ENCODE measurements at regions not wholly inside any gene's neighbourhood (a gene's known extent, or its start where the extent isn't known, plus 50 kb on each side); places are given as distances from the start of the nearest gene placed in this dataset.
A peak's percentile ranks its signal among the peaks of the same experiment; 100 is the strongest.

DNA sequence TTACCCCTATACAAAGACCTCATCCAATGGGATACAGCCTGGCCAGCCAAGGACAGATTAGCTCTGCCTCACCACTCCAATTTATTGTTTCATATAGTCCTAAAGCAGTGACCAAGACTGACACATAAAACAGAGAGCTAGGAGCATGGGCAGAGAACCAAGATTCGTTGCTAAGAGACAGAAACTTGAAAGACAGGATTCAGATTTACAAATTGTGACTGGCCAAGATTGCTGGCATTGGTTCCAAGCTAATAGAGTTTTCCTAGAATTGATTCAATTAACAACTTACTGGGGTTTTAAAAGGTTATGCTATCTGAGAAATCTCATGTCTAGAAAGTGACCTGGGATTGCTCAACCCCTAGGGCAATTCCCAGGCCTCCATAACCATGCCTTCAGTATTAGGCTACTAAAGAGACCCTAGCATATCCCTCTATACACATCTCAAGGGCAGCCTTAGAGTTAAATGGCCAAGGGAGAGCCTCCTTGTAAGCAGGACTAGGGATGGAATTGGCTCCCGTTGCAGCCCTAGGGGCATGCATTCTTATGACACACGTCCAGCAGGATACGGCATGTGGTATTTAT is 75.6 kb downstream of the ICOS start:
- DNase-seq: no peak

DNA sequence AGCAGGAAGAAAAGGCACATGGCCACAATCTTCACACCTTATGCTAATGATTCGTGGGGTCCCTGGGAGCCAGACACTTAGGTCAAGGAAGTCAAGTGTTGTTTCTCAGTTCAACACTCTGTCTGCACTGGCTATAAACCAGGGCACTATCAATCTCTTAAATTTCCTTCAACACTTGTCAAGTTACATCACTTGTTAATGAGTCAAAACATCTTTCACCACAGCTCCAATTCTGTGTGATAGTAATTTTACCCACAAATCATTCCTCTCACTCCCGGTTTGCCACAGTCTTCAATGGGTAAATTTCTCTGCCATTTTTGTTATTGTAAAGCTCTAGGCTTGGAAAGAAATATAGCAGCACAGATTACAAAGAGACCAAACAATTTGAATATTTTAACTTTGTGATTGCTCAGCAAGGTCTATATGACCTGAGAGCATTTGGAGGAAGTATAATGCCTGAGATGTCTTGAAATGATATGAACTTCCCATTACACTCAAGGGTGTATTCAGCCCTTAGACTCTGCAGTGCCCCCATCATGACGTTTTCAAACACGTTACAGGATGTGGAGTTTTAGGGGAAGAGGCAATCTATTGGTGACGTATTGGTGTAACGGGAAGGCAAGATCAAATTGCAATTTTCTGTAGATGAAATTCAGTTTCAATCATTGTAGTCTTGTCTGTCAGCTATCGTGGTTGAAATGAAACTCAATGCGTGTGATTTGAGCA is 78.7 kb downstream of the ICOS start:
- no peak for DNase-seq

DNA sequence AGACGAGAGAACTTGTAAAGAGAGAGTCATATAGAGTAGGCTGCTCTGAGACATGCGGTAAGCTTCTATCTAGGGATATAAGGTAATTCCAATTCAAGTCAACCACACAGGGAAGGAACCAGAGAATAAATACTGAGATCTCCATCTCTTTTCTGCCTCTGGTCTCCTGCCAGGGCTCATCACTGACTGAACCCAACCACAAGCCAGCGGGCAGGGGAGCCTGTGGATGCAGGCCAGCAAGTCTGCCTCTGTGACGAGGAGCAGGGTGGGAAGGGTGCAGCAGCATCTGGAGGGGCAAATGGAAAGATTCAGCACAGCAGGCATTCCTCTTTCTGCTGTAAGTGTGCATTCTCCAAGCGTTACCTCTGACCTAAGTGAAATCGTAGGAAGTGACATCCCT is 82.2 kb downstream of the ICOS start:
- no peak for DNase-seq

DNA sequence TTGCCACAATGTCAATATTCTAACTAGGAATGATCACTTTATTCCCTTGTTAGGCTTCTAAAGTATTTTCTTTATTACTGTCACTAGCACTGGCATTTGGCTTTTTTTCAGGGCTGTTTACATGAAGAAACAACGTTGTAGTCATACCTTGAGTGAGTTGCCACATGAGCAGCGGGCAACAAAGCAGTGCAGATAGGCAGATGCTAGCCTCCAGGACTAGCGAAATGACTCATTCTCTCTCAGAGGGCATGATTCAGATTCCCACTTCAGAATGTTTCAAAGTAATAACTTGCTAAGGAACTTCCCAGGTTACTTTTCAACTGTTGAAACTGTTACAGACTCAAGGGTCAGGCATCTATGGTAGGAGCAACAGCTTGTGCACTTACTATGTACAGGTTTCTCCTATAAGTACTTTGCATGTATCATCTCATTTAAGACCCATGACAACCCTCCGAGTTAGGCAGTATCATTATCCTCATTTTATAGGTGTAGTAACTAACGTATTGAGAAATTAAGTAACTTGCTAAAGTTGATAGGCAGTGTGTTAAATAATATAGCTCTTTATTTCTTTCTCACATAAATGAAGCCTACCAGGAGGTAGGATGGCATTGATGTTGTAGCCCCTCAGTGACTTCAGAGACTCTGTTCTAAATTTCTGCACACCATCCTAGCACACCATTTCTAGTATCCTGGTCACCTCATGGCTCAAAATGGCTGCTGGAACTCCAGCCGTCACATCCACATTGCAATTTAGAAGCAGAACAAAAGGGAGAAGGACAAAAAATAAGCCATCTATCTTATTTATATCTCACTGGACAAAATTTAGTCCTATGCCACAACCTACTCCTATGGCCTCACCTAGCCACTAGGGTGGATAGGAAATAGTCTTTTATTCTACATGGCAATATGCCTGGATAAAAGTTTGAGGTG is 83.3 kb downstream of the ICOS start:
- peak; percentile 7 to 48 for DNase-seq

DNA sequence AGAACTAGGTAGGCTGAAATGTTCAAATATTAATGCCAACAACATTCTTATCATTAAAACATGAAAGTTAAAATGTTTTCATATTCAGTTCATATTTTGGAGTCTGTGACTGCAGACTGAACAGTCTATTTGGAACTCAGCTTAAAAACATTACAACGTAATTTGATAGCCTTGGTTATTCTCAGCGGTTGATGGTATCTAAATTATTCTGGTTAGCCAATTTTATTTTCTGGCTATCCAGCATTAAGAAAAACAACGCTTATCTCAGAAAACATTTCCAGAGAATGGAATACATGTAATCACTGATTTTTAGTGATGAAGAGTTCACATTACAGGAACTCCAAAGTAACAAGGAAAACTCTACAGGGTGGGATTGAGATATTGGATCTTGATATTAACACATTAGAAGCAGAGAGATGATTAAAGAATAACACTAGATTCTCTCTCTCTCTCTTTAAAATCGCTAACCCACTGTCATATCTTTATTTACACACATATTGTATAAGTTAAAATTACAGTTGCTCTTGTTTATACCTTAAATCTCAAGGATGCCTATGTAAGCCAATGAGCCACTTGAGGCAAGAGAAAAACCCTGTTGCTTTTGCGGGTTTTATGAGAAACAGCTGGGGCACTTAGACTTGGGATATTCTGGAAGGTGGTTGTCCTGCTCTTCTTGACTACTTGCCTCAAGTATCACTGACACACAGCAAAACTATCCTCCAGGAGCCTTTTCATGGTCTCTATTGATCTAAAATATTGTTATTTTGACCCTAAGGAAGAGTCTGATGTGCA is 84.9 kb downstream of the ICOS start:
- no peak for DNase-seq

DNA sequence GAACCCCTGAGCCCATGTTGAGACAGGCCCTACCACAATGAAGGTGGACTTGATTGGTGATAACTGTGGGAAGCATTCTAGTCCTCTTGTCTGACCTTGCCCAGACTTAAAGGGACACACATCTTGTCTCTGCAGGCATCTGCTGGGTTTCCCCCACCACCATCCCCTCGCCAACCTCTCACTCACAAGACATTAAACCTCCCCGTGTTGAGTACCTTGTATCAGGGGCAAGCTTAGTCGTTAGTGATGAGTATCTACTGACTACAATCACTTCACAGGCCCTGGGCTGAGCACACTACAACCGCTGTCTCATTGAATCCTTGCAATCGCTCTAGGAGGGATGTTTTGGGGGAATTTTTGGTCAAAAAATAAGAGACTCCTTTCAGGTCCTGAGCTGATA is 86.0 kb downstream of the ICOS start:
- DNase-seq: no peak

DNA sequence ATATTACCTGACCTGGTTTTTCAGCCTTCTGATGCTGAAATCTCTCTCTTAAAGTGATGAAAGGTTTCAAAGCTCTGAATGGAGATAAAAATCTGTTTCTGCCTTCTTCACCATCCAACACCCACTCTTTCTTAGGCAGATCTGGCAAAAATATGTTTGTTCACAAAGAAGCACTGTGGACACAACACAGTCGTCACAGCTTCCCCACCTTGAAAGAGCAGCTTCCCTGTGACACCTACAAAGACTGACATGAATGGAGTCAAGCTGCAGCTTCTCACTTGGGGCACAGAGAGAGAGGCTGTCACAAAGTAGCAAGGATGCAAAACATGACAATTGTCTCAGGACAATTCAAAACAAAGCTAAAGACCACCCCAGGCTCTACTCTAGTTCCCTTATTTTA is 86.5 kb downstream of the ICOS start:
- DNase-seq: no peak

DNA sequence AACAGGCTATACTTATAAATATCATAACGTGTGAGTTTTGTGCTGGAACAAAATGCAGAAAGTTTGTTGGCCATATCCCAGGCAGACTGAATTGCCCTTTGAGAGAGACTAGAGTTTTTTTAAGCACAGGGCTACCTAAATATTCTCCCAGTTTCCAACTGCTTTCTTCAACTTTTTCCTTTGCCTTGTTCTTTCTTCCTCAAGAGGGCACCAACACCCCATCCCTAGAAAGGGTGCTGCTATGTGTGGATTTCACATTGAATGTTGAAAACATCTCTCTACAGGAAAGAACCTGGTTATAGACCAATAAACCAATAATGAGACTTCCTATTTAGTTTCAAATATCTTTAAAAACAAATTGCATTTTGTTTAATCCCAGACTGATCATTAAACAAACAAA is 87.9 kb downstream of the ICOS start:
- DNase-seq: peak; percentile 19 to 37

DNA sequence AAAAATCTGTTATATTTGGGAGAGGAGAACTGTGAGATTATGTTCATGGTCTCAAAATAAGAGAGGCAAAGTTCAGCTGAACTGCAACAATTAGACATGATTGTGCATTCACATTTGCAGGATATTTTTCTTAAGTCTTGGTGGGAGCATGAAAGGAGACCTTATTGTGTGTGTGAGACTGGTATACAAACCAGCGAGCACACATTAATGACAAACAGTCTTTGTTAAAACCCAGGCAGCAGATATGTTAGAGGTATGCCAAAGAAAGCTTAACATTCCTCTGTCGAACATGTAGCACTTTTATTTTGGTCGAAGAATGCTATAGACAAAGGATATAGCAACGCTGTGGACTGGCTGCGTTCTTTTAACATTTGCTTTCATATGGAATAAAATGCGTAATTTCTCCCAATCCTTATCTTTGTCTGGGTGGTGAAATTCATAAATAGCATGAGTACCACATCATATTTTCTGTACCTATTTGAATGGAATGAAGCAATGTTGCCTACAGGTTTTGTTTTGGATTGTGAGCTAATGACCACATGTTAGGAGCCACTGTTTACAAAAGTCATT is 88.4 kb downstream of the ICOS start:
- DNase-seq: no peak

DNA sequence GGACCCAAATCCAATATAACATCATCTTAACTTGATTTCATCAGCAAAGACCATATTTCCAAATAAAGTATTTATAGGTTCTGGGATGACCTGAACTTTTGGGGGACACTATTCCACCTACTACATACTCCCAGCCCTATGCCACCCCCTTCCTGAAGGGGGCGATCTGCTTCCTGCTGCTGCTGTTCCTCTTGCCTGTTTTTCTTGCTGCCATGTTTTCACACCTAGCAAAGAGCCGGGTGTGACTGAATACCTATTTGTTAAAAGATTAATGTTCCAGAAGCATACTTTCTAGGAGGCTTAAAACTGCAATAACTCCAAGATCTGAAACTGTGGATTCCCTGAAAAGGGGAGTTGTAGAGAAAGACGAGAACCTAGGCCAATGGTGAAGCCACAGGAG is 89.7 kb downstream of the ICOS start:
- no peak for DNase-seq

DNA sequence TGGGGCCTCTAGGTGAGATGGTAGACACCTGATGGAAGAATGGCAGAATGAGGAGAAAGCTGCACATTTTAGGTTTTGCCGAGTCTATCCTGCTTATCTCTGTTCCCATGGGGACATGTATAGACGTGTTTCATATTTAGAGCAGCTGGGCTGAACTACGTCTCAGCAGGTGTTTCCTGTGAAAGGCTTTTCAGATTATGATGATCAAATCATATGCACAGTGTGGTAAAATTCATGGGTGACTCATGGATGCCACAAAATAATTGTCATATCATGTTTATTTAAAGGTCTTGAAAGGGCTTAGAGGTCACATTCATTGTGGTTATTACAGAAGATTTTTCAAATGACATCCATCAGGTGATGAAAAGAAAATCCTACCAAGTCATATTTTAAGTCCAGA is 90.5 kb downstream of the ICOS start:
- no peak for DNase-seq

DNA sequence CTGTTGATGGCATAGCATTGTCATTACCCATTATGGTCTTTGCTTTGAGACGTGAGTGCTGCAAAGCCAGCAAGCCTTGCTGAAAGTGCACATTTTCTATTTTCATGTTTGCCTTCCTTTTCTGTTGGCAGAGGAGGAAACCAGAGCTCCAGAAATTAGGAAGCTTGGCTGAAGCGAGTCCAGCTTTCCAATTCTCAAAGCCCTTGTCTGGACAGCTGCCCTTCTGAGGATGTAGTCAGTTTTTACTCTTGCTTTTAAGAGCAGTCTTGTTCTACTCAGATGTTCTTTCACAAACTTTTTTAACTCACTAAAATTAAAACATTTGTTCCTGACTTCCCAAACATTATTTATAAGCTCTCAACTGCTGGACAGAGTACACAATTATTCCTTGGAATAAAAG is 93.8 kb downstream of the ICOS start:
- no peak for DNase-seq

DNA sequence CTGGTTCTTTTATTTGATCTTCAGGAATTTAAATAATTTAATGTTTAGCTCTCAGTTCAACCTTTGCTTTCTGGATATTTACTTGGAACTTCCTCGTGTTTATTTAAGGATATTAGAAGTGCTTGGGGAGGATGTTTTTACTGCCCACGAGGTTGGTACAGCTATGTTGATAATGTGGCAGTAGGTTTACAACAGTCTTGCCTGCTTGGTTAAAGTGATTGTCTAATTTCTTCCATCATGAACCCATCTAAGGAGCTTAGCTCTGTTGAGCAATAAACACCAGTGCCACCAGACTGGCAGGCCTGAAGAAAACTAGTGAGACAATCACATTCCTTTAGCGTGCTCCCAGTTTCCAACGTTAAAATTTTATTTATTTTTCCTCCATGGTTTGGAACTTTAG is 94.5 kb downstream of the ICOS start:
- no peak for DNase-seq

DNA sequence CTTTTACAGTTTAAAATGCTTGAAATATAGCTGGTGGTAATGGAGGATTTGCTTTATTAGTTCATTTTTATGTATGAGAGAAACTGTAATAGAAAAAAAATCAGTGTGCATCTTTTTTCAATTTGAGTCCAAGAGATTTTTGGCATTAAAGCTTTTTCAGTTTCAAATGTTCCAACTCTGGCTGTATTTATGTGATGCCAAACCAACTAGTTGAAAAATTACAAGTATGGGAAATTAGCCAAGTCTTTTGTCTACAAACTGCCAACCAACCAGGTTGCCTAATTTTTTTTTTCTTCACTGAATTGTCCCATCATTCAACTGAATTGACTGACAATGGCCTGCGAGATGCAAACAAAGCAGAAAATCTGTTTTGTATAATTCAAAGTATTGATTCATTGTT is 95.7 kb downstream of the ICOS start:
- no peak for DNase-seq

DNA sequence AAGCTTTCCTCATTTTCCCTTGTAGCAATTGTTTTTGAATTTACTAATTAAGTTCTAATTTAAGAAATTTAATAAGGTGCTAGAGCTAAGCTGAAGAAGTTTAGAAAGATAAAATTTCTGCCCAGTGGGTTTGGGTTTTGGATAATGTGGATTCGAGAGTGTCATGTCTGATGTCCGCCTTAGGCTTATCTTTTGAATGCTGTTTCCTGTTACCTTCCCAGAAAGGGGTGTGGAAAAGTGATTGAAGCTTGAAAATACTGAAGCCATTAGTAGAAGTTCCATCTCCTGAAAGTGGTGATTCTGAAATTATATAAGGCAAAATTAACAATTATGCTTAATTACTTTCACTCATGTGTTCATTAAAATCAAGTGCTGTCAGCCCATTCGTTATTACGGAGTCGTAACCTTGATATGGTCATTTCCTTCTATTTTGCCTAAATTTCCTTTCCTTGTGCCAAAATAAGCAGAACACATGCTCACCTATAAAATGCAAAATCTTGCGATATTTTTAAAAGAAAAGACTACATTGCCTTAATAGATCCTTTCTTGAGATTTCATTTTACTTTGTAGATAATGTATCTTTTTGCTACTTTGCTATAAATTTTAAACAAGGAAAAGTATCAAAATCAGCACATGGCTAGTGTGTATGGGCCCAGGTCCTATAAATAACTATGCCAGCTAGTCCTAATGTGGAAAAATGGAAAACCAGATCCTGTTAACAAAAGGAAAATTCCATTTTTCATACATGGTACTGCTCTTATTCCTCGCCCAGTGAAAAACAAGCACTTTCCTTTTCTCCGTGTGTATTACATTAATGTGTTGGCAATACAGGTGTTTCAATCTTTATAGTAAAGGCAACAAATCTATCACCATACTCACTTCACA is 97.3 kb downstream of the ICOS start:
- no peak for DNase-seq

DNA sequence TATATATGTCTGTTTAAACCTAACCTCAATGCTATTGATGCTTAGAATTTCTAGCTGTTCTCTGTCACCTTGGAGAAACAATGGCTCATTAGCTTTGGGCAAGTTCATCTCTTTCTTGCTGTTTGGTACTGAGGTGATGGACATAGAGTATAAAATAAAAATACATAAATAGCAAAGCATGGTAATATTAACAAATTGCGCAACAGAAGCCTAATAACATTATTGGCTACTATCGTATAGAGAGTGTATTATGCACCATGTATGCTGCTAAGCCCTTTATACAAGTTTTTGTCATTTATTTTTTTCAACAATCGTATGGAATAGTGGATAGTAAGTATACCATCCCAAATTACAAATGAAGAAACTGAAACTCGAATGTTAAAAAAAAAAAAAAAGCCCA is 100.1 kb downstream of the ICOS start:
- no peak for DNase-seq

DNA sequence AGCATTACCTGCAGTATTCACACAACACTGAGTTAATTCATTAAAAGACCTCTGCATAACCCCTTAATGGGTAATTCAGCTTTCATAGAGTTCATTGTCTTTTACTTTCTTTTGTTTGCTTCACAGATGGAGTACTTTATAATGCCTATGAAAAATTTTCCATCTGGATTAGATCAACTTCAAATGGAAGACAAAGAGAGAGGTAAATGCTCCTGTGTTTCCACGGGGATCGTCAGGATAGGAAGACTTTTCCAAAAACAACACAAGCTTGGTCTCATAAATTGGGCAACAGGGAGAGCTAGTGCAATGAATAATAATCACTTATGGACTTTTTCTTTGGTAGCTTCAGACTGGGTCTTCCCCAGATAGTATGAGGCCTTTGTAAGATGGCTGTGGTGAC is 100.7 kb downstream of the ICOS start:
- DNase-seq: no peak

DNA sequence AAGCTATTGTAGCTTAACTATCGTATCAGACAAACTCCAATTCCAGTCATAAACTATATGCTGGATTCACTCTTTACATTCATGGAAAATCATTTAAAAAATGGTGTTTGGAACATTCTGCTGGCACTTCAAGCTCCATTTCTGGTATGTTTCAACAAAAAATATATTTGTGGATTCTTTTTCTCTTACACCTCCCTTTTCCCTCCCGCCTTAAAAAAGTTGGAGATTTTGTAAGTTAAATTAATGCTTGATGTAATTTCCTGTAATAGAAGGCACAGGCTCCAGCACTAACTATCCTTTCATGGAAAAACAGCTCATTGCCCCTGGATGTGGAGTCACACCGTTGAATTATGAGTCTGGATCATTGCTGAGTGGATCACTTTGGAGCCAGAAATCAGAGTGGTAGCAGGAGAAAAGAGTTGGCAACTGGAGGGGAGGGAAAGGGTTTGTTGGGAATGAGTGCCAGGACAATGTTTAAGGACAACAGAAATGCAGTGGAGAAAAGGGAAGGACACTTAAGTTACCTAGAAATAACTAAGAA is 102.8 kb downstream of the ICOS start:
- DNase-seq: no peak

DNA sequence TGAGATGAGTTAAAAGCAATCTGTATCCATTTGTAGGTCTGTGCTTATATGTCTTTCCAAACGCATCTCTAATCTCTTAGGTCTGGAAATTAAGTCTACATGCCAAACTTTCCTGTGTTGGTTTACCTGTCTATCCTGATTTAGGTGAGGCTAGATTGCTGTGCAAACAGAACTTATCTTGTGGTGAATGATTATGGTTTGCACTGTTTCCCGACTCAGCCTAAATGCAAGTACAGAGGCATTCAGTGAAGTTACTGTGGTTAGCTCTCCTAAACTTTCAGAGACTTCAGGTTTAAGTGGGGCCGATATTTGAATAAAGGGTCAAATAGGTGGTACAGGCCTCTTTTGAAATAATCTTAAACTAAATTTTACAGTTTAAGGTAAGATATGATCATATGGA is 103.5 kb downstream of the ICOS start:
- no peak for DNase-seq

DNA sequence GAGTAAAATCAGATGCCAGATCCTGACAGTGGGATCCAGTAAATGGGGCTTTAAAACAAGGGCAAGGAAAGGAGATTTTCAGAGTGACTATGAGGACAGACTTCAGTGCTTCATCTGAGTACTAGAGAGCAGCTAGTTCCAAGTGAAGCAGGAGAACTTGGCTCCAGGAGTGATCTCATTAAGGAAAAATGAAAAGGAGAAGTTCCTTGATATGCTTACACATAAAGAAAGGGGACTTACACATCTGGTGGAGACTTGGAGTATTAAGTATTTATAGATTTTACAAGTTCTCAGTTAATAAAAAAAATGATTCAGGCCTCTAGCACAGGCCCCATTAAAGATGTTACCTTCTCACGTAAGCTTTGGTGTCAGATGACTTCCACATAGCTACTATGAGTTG is 105.8 kb downstream of the ICOS start:
- DNase-seq: peak; percentile 24 to 43

DNA sequence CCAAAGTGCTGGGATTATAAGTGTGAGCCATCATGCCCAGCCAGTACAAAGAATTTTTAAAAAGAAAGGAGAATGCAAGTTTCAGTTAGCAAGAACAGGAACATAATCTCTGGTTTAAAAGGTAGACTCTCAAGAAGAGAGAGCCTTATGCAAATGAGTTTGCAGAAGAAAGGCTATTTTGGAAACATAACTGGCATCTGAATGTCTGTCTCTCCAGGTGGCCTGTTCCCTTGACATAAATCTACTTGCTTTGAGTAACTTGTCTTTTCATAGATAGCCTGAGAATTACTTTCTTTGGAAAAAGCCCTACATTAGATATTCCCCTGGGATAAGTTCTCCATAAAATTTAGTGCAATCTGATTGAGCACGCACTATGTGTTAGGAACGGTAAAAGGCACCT is 109.6 kb downstream of the ICOS start:
- no peak for DNase-seq

DNA sequence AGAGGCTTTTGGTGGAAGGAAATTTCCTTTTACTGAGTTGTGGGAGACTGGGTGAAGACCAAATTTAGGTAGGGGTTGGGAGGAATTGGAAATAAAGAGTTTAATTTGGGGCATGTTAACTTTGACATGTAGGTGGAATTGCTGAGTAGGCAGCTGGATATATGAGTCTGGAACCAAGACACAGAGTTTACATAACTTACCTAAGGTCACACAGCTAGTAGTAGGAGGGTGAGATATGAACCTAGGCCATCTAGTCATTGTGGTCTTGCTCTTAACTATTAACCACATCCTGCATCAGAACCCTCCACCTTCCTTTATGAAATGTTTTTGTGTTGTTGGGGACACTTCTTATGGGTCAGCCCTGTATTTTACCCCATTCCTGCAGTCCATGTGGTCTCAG is 113.1 kb downstream of the ICOS start:
- no peak for DNase-seq
